Type B pancreatic cell (in vitro differentiated cells): ENCODE measurements at regions not wholly inside any gene's neighbourhood (a gene's known extent, or its start where the extent isn't known, plus 50 kb on each side); places are given as distances from the start of the nearest gene placed in this dataset.

ENCODE experiments used
- DNase-seq: peaks from one replicate; pipeline ENCODE4 v3.0.0; 2021; ENCODE audit warnings: mixed read lengths; ENCODE audit not compliant: unreplicated experiment; ENCODE audit errors: extremely low spot score
- H3K27ac Mint-ChIP-seq: 2 replicates; pipeline ENCODE4 v1.8.0; 2021; ENCODE audit warnings: mild to moderate bottlenecking, mixed read lengths
- H3K27me3 Mint-ChIP-seq: 2 replicates; pipeline ENCODE4 v1.8.0; 2021; ENCODE audit warnings: mixed read lengths
- H3K36me3 Mint-ChIP-seq: 2 replicates; pipeline ENCODE4 v1.8.0; 2021; ENCODE audit warnings: mixed read lengths
- H3K4me1 Mint-ChIP-seq: one replicate; pipeline ENCODE4 v1.8.0; 2021; ENCODE audit warnings: mixed read lengths; ENCODE audit not compliant: unreplicated experiment
- H3K4me3 Mint-ChIP-seq: 2 replicates; pipeline ENCODE4 v1.8.0; 2021; ENCODE audit warnings: mild to moderate bottlenecking, mixed read lengths
- H3K9me3 Mint-ChIP-seq: 2 replicates; pipeline ENCODE4 v1.8.0; 2021; ENCODE audit warnings: mixed read lengths
- CTCF ChIP-seq: fragments of 200-600 bp; sonication (generic); conservative IDR thresholded peaks from 2 replicates; pipeline ENCODE4 v1.5.0; 2021; ENCODE audit warnings: antibody characterized with exemption, mild to moderate bottlenecking

- H3K27ac Mint-ChIP-seq = no peak overlapping the region
- H3K4me1 Mint-ChIP-seq = no peaks in the 10 kb centered on the region
- no peak overlapping the region for H3K4me3 Mint-ChIP-seq
- H3K9me3 Mint-ChIP-seq = no peaks in the 10 kb centered on the region
- H3K27me3 Mint-ChIP-seq = no peaks in the 10 kb centered on the region
- no peaks in the 10 kb centered on the region for H3K36me3 Mint-ChIP-seq
- no peak for TF ChIP-seq CTCF
- DNase-seq = no peak
Observed at GRCh38 chr1:99445071-99445470, 180.8 kb downstream of the PLPPR4 start.

- Mint-ChIP-seq H3K27me3 (no peaks in the 10 kb centered on the region), H3K27ac (no peak overlapping the region), H3K4me3 (no peak overlapping the region), H3K36me3 (no peaks in the 10 kb centered on the region), H3K4me1 (no peaks in the 10 kb centered on the region), H3K9me3 (no peaks in the 10 kb centered on the region)
- no peak for DNase-seq
- TF ChIP-seq CTCF = no peak
Observed at GRCh38 chr1:99445486-99445885, 181.2 kb downstream of the PLPPR4 start.

DNA sequence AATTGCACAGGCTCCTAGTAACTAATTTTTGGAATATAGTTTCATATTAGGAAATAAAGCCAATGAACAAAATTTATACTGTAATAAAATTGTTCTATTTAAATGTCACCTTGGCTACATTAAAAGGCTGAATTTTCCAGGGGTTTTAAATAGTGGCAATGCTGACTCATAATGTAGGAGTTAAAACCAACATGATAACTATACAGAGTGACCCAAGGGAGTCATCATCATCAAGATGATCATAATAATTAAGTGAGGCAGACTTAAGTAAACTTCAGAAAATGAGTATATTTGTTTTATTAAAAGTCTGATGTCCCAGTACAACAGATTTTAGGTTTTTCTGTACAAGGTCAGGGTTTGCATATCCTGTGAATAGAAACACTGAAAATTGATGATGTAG lies 183.4 kb downstream of the PLPPR4 start:
- DNase-seq = no peak
- no peaks in the 10 kb centered on the region for H3K27me3 Mint-ChIP-seq
- H3K4me3 Mint-ChIP-seq = no peak overlapping the region
- H3K4me1 Mint-ChIP-seq = no peaks in the 10 kb centered on the region
- no peaks in the 10 kb centered on the region for H3K36me3 Mint-ChIP-seq
- no peak overlapping the region for H3K27ac Mint-ChIP-seq
- H3K9me3 Mint-ChIP-seq = no peaks in the 10 kb centered on the region
- no peak for TF ChIP-seq CTCF

- Mint-ChIP-seq H3K4me3 (no peak overlapping the region), H3K4me1 (no peaks in the 10 kb centered on the region), H3K27ac (no peak overlapping the region), H3K27me3 (no peaks in the 10 kb centered on the region), H3K9me3 (no peaks in the 10 kb centered on the region), H3K36me3 (no peaks in the 10 kb centered on the region)
- no peak for TF ChIP-seq CTCF
- no peak for DNase-seq
Observed at GRCh38 chr1:99455760-99456159, 190.2 kb upstream of the PALMD start.

DNA sequence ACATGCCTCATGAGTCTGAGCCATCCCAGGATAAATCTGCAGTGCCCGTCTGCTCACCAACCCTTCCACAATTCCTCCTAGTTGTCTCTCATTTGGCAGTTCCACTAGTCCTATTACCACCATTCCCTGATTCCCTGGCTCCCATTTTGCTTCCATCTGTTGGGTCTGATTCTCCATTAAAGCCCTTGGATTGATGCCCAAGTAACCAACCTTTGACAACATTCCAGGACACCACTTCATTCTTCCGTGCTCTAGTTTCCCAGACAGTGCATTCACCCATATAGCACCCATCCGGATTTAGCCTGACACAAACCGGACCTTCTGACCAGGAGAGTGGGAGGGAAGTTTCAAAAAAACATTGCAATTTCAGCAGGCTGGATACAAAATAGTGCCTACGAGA lies 189.4 kb upstream of the PALMD start:
- Mint-ChIP-seq H3K36me3 (no peaks in the 10 kb centered on the region), H3K4me3 (no peak overlapping the region), H3K27ac (no peak overlapping the region), H3K9me3 (no peaks in the 10 kb centered on the region), H3K4me1 (no peaks in the 10 kb centered on the region), H3K27me3 (no peaks in the 10 kb centered on the region)
- no peak for TF ChIP-seq CTCF
- DNase-seq = no peak
